ENCODE measurements at regions not wholly inside any gene's neighbourhood (a gene's known extent, or its start where the extent isn't known, plus 50 kb on each side); places are given as distances from the start of the nearest gene placed in this dataset.

GRCh38 chr9:18268381-18268780 lies 205.6 kb upstream of the ADAMTSL1 start:
- no peak overlapping the region for H3K27ac ChIP-seq (ENCODE audit: low read depth in 1 of 2, low read length in 1 of 2)
- H3K9me3 ChIP-seq (ENCODE audit: control insufficient read depth in 2 of 2, insufficient read depth in 1 of 2, low read length in 1 of 2), result no peaks in the 10 kb centered on the region
- H3K36me3 ChIP-seq (ENCODE audit: control insufficient read depth in 2 of 2, insufficient read depth in 2 of 2, low read length in 1 of 2), result no peaks in the 10 kb centered on the region
- no peaks in the 10 kb centered on the region for H3K27me3 ChIP-seq (ENCODE audit: control insufficient read depth in 2 of 2, insufficient read depth in 1 of 2, low read length in 1 of 2)
- no peaks in the 10 kb centered on the region for H3K4me1 ChIP-seq (ENCODE audit: control insufficient read depth in 2 of 2, insufficient read depth in 2 of 2, low read length in 2 of 2)
- WGBS, result 33% methylated on average over 1 of the region's 1 CpG
- no peak overlapping the region for H3K4me3 ChIP-seq (ENCODE audit: low read length in 2 of 2)
- DNase-seq (ENCODE audit: low read depth in 6 of 9, low spot score in 9 of 9), result no peak

GRCh38 chr9:18269561-18269960 lies 204.4 kb upstream of the ADAMTSL1 start:
- Histone ChIP-seq H3K4me1 (ENCODE audit: control insufficient read depth in 2 of 2, insufficient read depth in 2 of 2, low read length in 2 of 2) (no peaks in the 10 kb centered on the region), H3K36me3 (ENCODE audit: control insufficient read depth in 2 of 2, insufficient read depth in 2 of 2, low read length in 1 of 2) (no peaks in the 10 kb centered on the region), H3K4me3 (ENCODE audit: low read length in 2 of 2) (no peak overlapping the region), H3K27ac (ENCODE audit: low read depth in 1 of 2, low read length in 1 of 2) (no peak overlapping the region), H3K27me3 (ENCODE audit: control insufficient read depth in 2 of 2, insufficient read depth in 1 of 2, low read length in 1 of 2) (no peaks in the 10 kb centered on the region), H3K9me3 (ENCODE audit: control insufficient read depth in 2 of 2, insufficient read depth in 1 of 2, low read length in 1 of 2) (no peaks in the 10 kb centered on the region)
- DNase-seq (ENCODE audit: low read depth in 6 of 9, low spot score in 9 of 9), result no peak

DNA sequence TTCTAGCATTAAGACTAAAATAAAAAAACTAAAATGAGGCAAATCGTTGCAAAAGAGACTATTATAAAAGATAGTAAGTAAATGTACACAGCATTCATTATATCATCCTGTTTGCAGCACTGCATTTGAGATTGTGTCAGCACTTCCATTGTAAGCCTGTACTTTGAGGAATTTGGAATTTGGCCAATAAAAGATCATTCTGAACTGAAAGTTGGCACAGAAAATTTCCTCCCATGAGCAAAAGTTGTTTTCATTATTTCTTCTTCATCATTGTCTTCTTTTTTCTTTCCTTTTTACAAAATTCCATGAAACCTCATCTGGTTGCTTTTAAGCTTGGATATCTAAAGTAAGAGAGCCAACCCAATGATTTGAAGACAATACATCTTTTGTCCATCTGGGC lies 199.3 kb upstream of the ADAMTSL1 start:
- no peaks in the 10 kb centered on the region for H3K36me3 ChIP-seq (ENCODE audit: control insufficient read depth in 2 of 2, insufficient read depth in 2 of 2, low read length in 1 of 2)
- H3K4me1 ChIP-seq (ENCODE audit: control insufficient read depth in 2 of 2, insufficient read depth in 2 of 2, low read length in 2 of 2), result no peaks in the 10 kb centered on the region
- peaks cover 0 to 1% of the 10 kb centered on the region in 2 donors for H3K9me3 ChIP-seq (ENCODE audit: control insufficient read depth in 2 of 2, insufficient read depth in 1 of 2, low read length in 1 of 2)
- H3K27me3 ChIP-seq (ENCODE audit: control insufficient read depth in 2 of 2, insufficient read depth in 1 of 2, low read length in 1 of 2), result no peaks in the 10 kb centered on the region
- no peak overlapping the region for H3K4me3 ChIP-seq (ENCODE audit: low read length in 2 of 2)
- DNase-seq (ENCODE audit: low read depth in 6 of 9, low spot score in 9 of 9), result no peak
- H3K27ac ChIP-seq (ENCODE audit: low read depth in 1 of 2, low read length in 1 of 2), result no peak overlapping the region
- 31% methylated on average over 1 of the region's 1 CpG for WGBS

DNA sequence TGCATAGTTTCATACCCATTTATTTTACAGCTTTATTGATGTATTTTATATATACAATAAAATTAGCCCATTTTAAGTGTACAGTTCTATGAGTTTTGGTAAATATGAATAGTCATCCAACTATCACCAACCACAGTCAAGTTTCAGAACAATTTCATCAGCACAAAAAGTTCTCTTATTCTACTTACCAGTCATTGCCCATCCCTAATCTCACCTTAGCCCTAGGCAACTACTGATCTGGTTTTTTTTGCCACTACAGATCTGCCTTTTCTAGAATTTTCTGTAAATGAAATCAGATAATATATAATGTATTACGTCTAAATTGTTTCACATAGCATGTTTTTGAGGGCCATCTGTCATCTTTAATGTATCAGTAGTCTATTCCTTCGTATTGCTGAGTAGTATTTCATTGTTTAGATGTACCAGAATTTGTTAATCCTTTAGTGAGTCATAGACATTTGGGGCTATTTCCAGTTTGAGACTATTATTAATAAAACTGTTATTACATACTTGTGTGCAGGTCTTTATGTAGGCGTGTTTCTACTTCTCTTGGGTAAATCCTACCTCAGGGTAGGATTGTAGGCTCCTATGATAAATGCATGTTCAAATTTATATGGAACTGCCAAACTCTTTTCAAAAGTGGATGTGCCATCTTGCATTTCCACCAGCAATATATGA lies 198.5 kb upstream of the ADAMTSL1 start:
- H3K36me3 ChIP-seq (ENCODE audit: control insufficient read depth in 2 of 2, insufficient read depth in 2 of 2, low read length in 1 of 2), result no peaks in the 10 kb centered on the region
- DNase-seq (ENCODE audit: low read depth in 6 of 9, low spot score in 9 of 9), result no peak
- no peaks in the 10 kb centered on the region for H3K27me3 ChIP-seq (ENCODE audit: control insufficient read depth in 2 of 2, insufficient read depth in 1 of 2, low read length in 1 of 2)
- H3K4me1 ChIP-seq (ENCODE audit: control insufficient read depth in 2 of 2, insufficient read depth in 2 of 2, low read length in 2 of 2), result no peaks in the 10 kb centered on the region
- 92% methylated on average over 3 of the region's 3 CpGs for WGBS
- H3K4me3 ChIP-seq (ENCODE audit: low read length in 2 of 2), result no peak overlapping the region
- H3K9me3 ChIP-seq (ENCODE audit: control insufficient read depth in 2 of 2, insufficient read depth in 1 of 2, low read length in 1 of 2), result peaks cover 0 to 5% of the 10 kb centered on the region in 2 donors
- H3K27ac ChIP-seq (ENCODE audit: low read depth in 1 of 2, low read length in 1 of 2), result no peak overlapping the region

DNA sequence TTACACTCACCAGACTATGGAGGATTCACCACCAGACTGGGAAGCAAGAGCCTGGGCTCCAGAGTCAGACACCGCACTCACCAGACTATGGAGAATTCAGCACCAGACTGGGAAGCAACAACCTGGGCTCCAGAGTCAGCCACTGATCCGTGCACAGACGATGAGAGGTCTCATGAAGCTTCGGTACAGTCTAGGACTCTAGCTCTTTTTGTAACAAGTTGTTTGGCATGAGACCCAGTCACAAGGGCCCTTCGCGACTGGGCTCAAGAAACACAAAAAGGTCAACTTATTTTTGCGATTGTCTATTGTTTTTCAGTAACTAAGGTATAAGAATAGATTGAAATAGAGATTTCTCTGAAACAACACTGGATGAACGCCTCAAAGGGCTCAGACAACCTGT lies 192.7 kb upstream of the ADAMTSL1 start:
- H3K4me3 ChIP-seq (ENCODE audit: low read length in 2 of 2), result no peak overlapping the region
- peaks cover 0 to 5% of the 10 kb centered on the region in 2 donors for H3K9me3 ChIP-seq (ENCODE audit: control insufficient read depth in 2 of 2, insufficient read depth in 1 of 2, low read length in 1 of 2)
- H3K27ac ChIP-seq (ENCODE audit: low read depth in 1 of 2, low read length in 1 of 2), result no peak overlapping the region
- no peaks in the 10 kb centered on the region for H3K36me3 ChIP-seq (ENCODE audit: control insufficient read depth in 2 of 2, insufficient read depth in 2 of 2, low read length in 1 of 2)
- H3K4me1 ChIP-seq (ENCODE audit: control insufficient read depth in 2 of 2, insufficient read depth in 2 of 2, low read length in 2 of 2), result no peaks in the 10 kb centered on the region
- WGBS, result 96% methylated on average over 8 of the region's 8 CpGs
- no peak for DNase-seq (ENCODE audit: low read depth in 6 of 9, low spot score in 9 of 9)
- no peaks in the 10 kb centered on the region for H3K27me3 ChIP-seq (ENCODE audit: control insufficient read depth in 2 of 2, insufficient read depth in 1 of 2, low read length in 1 of 2)

- Histone ChIP-seq H3K4me1 (ENCODE audit: control insufficient read depth in 2 of 2, insufficient read depth in 2 of 2, low read length in 2 of 2) (no peaks in the 10 kb centered on the region), H3K36me3 (ENCODE audit: control insufficient read depth in 2 of 2, insufficient read depth in 2 of 2, low read length in 1 of 2) (no peaks in the 10 kb centered on the region), H3K4me3 (ENCODE audit: low read length in 2 of 2) (no peak overlapping the region), H3K9me3 (ENCODE audit: control insufficient read depth in 2 of 2, insufficient read depth in 1 of 2, low read length in 1 of 2) (no peaks in the 10 kb centered on the region), H3K27me3 (ENCODE audit: control insufficient read depth in 2 of 2, insufficient read depth in 1 of 2, low read length in 1 of 2) (no peaks in the 10 kb centered on the region), H3K27ac (ENCODE audit: low read depth in 1 of 2, low read length in 1 of 2) (no peak overlapping the region)
- DNase-seq (ENCODE audit: low read depth in 6 of 9, low spot score in 9 of 9), result no peak
- 70% methylated on average over 1 of the region's 1 CpG for WGBS
Observed at GRCh38 chr9:18294229-18294628, 179.7 kb upstream of the ADAMTSL1 start.

DNA sequence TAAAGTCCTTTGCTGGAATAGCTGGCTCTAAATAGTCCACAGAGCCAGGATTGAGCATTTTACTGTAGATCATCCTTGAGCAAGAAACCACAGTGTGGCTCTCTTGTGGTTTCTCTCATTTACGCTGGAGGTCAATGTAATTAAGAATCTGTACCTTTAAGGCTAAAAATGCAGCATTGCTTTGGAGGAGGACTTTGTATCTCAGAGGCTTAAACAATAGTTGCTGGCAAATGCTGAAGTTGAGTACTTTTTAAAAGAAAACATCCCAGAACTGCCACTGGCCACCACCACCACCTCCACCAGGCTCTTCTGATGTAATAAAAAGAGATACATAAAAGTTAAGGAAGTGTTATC lies 177.3 kb upstream of the ADAMTSL1 start:
- no peak overlapping the region for H3K27ac ChIP-seq (ENCODE audit: low read depth in 1 of 2, low read length in 1 of 2)
- WGBS, result 63% methylated on average over 1 of the region's 1 CpG
- H3K27me3 ChIP-seq (ENCODE audit: control insufficient read depth in 2 of 2, insufficient read depth in 1 of 2, low read length in 1 of 2), result no peaks in the 10 kb centered on the region
- no peaks in the 10 kb centered on the region for H3K9me3 ChIP-seq (ENCODE audit: control insufficient read depth in 2 of 2, insufficient read depth in 1 of 2, low read length in 1 of 2)
- no peak for DNase-seq (ENCODE audit: low read depth in 6 of 9, low spot score in 9 of 9)
- no peak overlapping the region for H3K4me3 ChIP-seq (ENCODE audit: low read length in 2 of 2)
- H3K36me3 ChIP-seq (ENCODE audit: control insufficient read depth in 2 of 2, insufficient read depth in 2 of 2, low read length in 1 of 2), result no peaks in the 10 kb centered on the region
- H3K4me1 ChIP-seq (ENCODE audit: control insufficient read depth in 2 of 2, insufficient read depth in 2 of 2, low read length in 2 of 2), result no peaks in the 10 kb centered on the region

DNA sequence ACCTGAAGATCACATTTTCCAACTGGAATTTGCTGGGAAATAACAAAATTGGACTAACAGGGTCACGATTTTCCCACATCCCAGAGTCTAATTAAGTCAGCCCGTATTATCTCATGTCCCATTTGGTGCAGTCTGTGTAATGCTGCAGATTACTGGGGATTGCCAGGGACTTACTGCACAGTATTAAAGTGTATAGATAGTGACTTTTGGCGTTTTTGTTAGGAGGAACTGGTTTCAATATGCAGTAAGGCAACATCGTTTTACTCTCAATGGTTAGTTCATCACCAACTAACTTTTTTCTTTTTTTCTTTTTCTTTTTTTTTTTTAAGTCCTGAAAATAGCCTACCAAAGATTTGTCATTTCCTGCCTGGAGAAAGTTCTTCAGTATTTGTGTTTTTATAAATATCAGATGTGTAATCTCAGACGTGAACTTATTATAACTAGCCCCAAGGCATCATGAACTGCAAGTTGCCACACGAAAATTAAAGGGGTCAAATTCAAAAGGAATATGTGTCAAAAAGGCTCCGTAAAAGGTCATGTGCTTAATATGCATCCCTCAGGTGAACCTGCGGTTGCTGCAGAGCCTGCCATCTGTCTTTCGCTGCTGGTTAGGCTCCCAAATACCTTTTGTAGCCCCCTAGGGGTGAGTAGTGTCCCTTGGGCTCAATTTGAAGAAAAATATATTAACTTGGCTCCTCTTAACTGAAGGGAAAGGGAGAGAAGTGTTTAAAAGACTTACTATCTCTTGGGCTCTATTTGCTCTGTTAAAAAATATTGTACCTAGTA lies 176.7 kb upstream of the ADAMTSL1 start:
- H3K4me3 ChIP-seq (ENCODE audit: low read length in 2 of 2), result no peak overlapping the region
- WGBS, result 82% methylated on average over 9 of the region's 9 CpGs
- no peak overlapping the region for H3K27ac ChIP-seq (ENCODE audit: low read depth in 1 of 2, low read length in 1 of 2)
- no peaks in the 10 kb centered on the region for H3K36me3 ChIP-seq (ENCODE audit: control insufficient read depth in 2 of 2, insufficient read depth in 2 of 2, low read length in 1 of 2)
- DNase-seq (ENCODE audit: low read depth in 6 of 9, low spot score in 9 of 9), result no peak
- no peaks in the 10 kb centered on the region for H3K9me3 ChIP-seq (ENCODE audit: control insufficient read depth in 2 of 2, insufficient read depth in 1 of 2, low read length in 1 of 2)
- H3K4me1 ChIP-seq (ENCODE audit: control insufficient read depth in 2 of 2, insufficient read depth in 2 of 2, low read length in 2 of 2), result no peaks in the 10 kb centered on the region
- no peaks in the 10 kb centered on the region for H3K27me3 ChIP-seq (ENCODE audit: control insufficient read depth in 2 of 2, insufficient read depth in 1 of 2, low read length in 1 of 2)

DNA sequence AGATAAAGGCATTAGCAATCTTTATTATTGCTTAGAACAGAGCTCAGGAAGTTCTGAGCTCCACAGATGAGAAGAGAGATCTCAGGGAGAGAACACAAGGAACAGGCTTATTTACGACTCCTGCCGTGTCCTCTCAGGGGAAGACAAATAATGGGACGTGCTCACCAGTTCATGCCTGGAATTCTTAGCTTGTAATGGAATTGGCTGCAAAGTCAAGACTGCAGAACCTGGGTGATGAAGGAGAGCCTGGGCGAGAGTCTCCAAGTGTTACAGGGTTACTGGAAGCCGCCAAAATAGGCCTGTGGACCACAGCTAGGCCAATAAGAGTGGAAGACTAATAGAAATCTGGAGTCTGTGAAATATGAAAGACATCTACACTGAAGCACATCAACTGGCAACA lies 174.5 kb upstream of the ADAMTSL1 start:
- DNase-seq (ENCODE audit: low read depth in 6 of 9, low spot score in 9 of 9), result no peak
- Histone ChIP-seq H3K9me3 (ENCODE audit: control insufficient read depth in 2 of 2, insufficient read depth in 1 of 2, low read length in 1 of 2) (no peaks in the 10 kb centered on the region), H3K4me1 (ENCODE audit: control insufficient read depth in 2 of 2, insufficient read depth in 2 of 2, low read length in 2 of 2) (no peaks in the 10 kb centered on the region), H3K4me3 (ENCODE audit: low read length in 2 of 2) (no peak overlapping the region), H3K27ac (ENCODE audit: low read depth in 1 of 2, low read length in 1 of 2) (no peak overlapping the region), H3K27me3 (ENCODE audit: control insufficient read depth in 2 of 2, insufficient read depth in 1 of 2, low read length in 1 of 2) (no peaks in the 10 kb centered on the region), H3K36me3 (ENCODE audit: control insufficient read depth in 2 of 2, insufficient read depth in 2 of 2, low read length in 1 of 2) (no peaks in the 10 kb centered on the region)
- WGBS, result 85% methylated on average over 5 of the region's 5 CpGs
